RWPE1 (cell line): ENCODE measurements at regions not wholly inside any gene's neighbourhood (a gene's known extent, or its start where the extent isn't known, plus 50 kb on each side); places are given as distances from the start of the nearest gene placed in this dataset.

Experiments
- CTCF ChIA-PET: fragments of 350-600 bp; sonication (Branson Sonifier 250); formaldehyde crosslinking; extraction: SDS; loops from one replicate; lab custom pipeline; 2021; lab: Yijun Ruan, JAX
- POLR2A ChIA-PET: fragments of 400-600 bp; formaldehyde crosslinking; extraction: SDS; loops from one replicate; lab custom pipeline; 2020; ENCODE audit warnings: antibody characterized with exemption; ENCODE audit not compliant: low non-redundant PET; lab: Yijun Ruan, JAX
- DNase-seq: peaks from one replicate; pipeline ENCODE4 v3.0.0; 2012; ENCODE audit warnings: low spot score
- H3K27ac ChIP-seq: fragments of 450-650 bp; 2 replicates; pipeline ENCODE4 v1.5.1; 2017
- TF ChIP-seq, protein P1 (sequence below): fragments of 450-650 bp; conservative IDR thresholded peaks from 2 replicates; pipeline ENCODE4 v1.5.1; 2017; ENCODE audit warnings: low read depth, mild to moderate bottlenecking

DNA sequence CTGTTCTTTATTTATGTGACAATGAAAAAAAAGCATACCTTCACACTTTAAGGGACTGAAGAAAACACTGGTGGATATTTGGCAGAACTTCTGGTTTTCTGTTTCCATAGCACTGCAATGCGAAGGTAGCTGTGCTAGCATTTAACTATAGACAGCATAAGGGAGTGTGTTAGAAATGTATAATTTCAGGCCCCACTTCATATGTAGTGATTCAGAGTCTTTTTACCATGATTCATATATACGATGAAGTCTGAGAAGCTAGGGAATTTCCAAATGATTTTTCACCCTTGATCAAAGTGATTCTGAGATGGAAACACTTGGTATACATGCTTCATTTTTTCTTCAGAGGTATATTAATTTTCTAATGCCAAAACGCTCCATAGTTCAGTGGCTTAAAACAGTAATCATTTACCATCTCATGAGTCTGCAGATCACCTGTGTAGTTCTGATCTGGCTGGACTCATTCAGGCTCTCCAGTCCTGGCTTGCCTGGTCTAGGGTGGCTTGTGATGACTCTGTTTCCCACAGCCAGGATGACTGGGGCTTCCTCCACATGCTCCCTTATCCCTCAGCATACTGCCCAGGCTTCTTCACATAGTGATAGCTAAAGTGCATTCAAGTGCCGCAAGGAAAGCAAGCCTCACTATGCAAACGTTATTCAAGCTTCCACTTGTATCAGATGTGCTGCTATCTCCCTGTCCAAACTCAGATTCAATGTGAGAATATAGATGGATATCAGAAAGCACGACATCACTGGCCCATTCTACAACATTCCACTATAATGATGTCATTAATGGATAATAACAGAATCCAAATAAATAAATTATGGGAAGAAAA, 790.1 kb downstream of the TECRL start:
- POLR2A ChIA-PET, result no interaction called here
- TF ChIP-seq, protein P1, sequence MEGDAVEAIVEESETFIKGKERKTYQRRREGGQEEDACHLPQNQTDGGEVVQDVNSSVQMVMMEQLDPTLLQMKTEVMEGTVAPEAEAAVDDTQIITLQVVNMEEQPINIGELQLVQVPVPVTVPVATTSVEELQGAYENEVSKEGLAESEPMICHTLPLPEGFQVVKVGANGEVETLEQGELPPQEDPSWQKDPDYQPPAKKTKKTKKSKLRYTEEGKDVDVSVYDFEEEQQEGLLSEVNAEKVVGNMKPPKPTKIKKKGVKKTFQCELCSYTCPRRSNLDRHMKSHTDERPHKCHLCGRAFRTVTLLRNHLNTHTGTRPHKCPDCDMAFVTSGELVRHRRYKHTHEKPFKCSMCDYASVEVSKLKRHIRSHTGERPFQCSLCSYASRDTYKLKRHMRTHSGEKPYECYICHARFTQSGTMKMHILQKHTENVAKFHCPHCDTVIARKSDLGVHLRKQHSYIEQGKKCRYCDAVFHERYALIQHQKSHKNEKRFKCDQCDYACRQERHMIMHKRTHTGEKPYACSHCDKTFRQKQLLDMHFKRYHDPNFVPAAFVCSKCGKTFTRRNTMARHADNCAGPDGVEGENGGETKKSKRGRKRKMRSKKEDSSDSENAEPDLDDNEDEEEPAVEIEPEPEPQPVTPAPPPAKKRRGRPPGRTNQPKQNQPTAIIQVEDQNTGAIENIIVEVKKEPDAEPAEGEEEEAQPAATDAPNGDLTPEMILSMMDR, result no peak
- H3K27ac ChIP-seq, result no peak overlapping the region
- CTCF ChIA-PET, result no interaction called here
- DNase-seq, result no peak

DNA sequence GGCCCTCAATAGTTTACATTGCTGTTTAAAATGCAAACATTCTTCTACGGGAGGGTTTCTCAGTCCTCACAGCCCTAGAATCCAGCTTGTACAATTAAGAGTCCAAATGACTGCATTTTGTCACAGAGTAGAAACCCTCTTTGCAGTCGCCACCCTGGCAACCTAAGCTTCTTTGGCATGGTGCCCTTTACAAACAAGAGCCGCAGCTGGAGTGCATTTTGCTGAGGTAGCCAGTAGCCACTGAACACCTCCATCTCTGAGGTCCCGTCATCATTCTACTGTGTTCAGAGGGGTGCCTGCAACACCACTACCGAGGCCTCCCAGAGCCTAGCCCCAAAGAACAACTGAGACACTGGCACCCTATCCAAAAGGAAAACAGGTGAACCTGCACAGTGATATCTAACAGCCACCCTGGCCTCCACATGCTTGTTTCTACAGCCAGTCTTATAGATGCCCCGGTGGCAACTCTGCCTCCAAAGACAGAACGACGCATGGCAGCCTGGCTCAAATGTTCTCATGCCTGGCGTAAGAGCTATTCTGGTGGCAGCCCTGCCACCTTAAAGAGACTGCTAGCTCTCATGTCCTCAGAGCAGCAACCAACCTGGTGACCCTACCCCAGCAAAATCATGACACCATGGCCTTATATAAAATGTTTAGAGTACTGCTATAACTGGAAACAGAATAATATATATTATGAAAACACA, 801.9 kb downstream of the TECRL start:
- TF ChIP-seq, protein P1, result no peak
- no peak overlapping the region for H3K27ac ChIP-seq
- ChIA-PET POLR2A (no interaction called here), CTCF (interaction anchor here (1.0 kb wide), 1 partner anchor 336 kb away, joined by 8 read pairs; no protein-coding TSS in a partner anchor)
- no peak for DNase-seq

DNA sequence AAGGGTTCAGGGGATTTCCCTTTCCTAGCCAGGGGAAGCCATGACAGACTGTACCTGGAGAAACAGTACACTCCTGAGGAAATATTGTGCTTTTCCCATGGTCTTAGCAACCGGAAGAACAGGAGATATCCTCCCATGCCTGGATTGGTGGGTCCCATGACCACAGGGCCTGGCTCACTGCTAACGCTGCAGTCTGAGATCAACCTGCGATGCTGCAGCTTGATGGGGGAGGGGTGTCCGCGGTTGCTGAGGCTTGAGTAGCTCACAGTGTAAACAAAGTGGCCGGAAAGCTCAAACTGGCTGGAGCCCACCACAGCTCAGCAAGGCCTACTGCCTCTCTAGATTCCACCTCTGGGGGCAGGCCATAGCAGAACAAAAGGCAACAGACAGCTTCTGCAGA, 819.5 kb downstream of the TECRL start:
- ChIA-PET CTCF (no interaction called here), POLR2A (no interaction called here)
- no peak overlapping the region for H3K27ac ChIP-seq
- TF ChIP-seq, protein P1, result no peak
- DNase-seq, result no peak

DNA sequence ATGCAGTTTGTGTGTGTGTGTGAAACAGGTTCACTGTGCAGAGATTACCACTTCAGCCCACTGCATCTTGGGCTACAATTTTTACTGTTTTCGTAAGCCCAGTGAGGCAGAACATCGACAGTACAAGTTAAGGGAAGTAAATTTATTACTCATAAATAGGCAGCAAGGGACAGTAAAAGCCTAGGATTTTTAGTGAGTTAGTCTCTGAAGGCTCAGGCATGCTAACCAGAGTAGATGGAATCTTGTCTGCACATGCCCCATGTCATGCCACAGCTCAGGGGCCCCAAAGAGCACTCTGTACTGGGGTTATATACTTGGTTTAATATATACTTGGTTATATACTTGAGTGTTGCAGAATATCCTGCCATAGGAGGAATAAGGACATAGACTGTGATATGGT, 825.7 kb downstream of the TECRL start:
- H3K27ac ChIP-seq, result no peak overlapping the region
- TF ChIP-seq, protein P1, result no peak
- CTCF ChIA-PET, result no interaction called here
- no peak for DNase-seq
- POLR2A ChIA-PET, result no interaction called here

DNA sequence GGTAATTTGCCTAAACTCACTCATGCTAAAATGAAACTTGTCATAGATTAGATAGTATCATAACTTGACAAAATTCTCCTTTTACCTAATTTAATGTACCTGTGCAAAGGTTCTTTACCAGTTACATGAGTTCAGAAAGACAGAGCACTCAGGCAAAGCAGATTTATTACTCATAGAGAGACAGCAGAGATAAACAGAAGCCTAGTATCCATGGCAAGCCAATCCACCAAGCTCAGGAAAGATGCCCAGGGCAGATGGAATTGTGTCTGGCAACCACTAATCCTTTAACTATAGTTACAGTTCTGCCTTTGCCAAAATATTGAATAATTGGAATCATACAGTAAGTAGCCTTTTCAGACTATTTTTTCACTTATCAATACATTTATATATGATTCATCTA, 826.2 kb downstream of the TECRL start:
- TF ChIP-seq, protein P1, result no peak
- POLR2A ChIA-PET, result no interaction called here
- CTCF ChIA-PET, result no interaction called here

DNA sequence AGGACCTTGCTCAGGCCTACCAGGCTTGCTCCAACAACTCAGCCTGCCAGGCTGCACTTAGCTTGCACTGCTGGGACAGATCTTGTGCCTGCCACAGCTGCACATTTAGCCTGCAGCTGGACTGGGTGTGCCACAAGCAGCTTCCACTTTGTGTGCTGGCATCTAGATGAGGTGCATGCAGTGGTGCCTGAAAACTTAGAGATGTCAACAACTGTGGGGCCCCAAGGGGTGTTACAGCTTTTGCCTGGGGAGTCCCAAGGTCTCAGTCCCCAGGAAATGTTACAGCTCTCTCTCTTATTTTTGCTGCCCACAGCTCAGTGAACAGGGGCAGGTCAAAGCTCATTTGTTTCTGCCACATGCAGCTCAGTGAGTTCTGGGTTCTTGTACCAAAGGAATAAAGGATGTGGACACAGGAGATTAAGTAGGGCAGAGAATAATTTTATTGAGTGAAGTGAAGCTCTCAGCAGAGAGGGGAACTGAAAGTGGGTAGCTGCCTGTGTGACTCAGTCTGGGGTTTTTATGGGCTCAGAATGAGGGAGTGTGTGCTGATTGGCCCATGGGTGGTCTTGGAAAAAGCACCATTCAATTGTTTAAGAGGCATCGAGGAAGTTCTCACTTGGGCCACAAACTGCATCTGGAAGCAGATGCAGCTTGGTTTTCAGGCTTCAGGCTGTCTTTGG, 828.3 kb downstream of the TECRL start:
- no peak overlapping the region for H3K27ac ChIP-seq
- DNase-seq, result no peak
- ChIA-PET POLR2A (no interaction called here), CTCF (no interaction called here)
- TF ChIP-seq, protein P1, result no peak

More for the DNA sequence above, 826.2 kb downstream of the TECRL start:
- DNase-seq, result no peak
- H3K27ac ChIP-seq, result no peak overlapping the region
